Right cardiac atrium (tissue), 5 donors: ENCODE measurements at regions not wholly inside any gene's neighbourhood (a gene's known extent, or its start where the extent isn't known, plus 50 kb on each side); places are given as distances from the start of the nearest gene placed in this dataset.

Experiments used
- ATAC-seq, 2 donors: fragments of 200-7000 bp; cut with Tn5 transposase; one replicate each; pipeline versions ENCODE4 v1.8.0 to v1.9.1; 2020; ENCODE audit warnings: moderate library complexity in 2 of 2, mild to moderate bottlenecking in 1 of 2
- DNase-seq, 3 donors: peaks; one replicate each; pipeline ENCODE4 v3.0.0-alpha.2; 2020
- H3K27ac ChIP-seq: one replicate; pipeline ENCODE4 v1.5.1; 2013; ENCODE audit warnings: mild to moderate bottlenecking, low read length, control low read depth, moderate library complexity
- H3K27me3 ChIP-seq: one replicate; pipeline ENCODE4 v1.6.1; 2013; ENCODE audit not compliant: control insufficient read depth, insufficient read depth
- H3K4me1 ChIP-seq: one replicate; pipeline ENCODE4 v1.6.1; 2013; ENCODE audit warnings: low read length; ENCODE audit not compliant: control insufficient read depth, insufficient read depth
- H3K4me3 ChIP-seq: one replicate; pipeline ENCODE4 v1.5.1; 2013; ENCODE audit warnings: low read length, control low read depth
- H3K9me3 ChIP-seq: one replicate; pipeline ENCODE4 v1.6.1; 2013; ENCODE audit warnings: low read length; ENCODE audit not compliant: control insufficient read depth
- WGBS: extraction: QIAGEN DNeasy Blood & Tissue Kit; methylation state at CpG from one replicate; pipeline ENCODE4 v1.1.7; 2013; 5-methylcytosine and 5-hydroxymethylcytosine counted together
- intact Hi-C, 4 donors: fragments of 100-400 bp; cut with DNase I; formaldehyde crosslinking; loops; one replicate each; pipeline versions ENCODE4 v1.11.0 to v1.14.0; 2022 to 2023
- donor health status: healthy with polysubstance abuse.
- donor health status: DM: no; HTN: yes; CAD: no.
- donor health status: DM: no; HTN: no; CAD: no.
- donor health status: DM: no; HTN: yes; CAD: no; lungs with severe emphysema.
- donor health status: DM: yes; HTN: yes; CAD: no.

DNA sequence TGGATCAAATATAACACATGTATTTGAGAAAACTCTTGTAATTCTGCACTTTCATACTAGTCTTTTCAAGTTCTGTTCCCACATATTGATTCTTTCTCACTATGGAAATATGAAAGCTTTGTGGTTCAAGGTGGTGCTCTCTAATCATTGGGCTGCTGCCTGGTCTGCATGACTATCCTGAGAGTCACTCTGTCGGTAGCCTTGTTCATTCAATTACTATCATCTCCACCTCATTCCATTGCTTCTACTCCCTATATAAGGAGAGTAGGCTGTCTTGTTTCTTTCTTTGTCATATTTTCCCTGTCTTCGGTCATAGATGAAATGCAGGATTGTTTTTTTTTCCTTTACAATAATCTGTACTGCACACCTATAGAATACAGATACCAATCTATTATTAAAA lies 341.4 kb upstream of the ACTBL2 start:
- WGBS: 91% methylated on average over 2 of the region's 2 CpGs
- H3K27me3 ChIP-seq: no peaks in the 10 kb centered on the region
- ATAC-seq (no peak), DNase-seq (no peak)
- no peak overlapping the region for H3K27ac ChIP-seq
- H3K4me1 ChIP-seq: no peaks in the 10 kb centered on the region
- H3K9me3 ChIP-seq: no peaks in the 10 kb centered on the region
- intact Hi-C loops: no loop called here
- H3K4me3 ChIP-seq: no peak overlapping the region

DNA sequence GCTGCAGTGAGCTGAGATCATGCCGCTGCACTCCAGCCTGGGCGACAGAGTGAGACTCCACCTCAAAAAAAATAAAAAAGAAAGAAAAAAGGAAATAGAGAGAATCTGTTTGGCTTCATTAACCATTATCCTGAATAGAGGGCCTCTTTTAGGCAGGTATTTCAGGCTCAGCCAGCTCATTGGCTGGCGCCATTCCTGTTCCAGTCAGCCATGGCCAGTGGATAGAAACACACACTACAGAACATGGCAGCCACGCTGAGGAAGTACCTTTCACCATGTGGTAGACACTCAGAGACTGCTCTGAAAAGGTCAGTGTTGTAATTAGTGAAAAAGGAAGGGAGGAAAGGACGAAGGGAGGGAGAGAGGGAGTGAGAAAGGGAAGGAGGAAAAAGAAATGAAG lies 340.0 kb upstream of the ACTBL2 start:
- H3K27ac ChIP-seq: no peak overlapping the region
- 91% methylated on average over 5 of the region's 5 CpGs for WGBS
- no peaks in the 10 kb centered on the region for H3K9me3 ChIP-seq
- intact Hi-C loops: no loop called here
- DNase-seq: no peak
- no peaks in the 10 kb centered on the region for H3K27me3 ChIP-seq
- H3K4me3 ChIP-seq: no peak overlapping the region
- no peak for ATAC-seq
- no peaks in the 10 kb centered on the region for H3K4me1 ChIP-seq

DNA sequence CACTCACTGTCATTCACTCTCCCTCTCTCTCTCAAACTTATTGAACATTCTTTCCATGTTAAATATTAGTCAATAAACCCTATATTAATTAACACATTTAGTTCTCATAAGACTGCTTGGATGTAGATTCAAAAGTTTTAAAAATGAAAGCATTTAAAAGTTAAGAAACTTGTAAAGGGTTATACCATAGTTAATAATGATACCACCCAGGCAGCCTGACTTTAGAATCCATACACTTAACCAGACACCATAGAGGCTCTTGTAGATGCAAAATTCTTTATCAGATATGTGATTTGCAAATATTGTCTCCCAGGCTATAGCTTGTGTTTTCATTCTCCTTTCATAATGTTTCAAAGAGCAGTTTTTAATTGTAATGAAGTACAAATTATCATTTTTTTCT lies 335.8 kb upstream of the ACTBL2 start:
- Histone ChIP-seq H3K4me1 (peaks cover 6% of the 10 kb centered on the region), H3K9me3 (no peaks in the 10 kb centered on the region), H3K27me3 (no peaks in the 10 kb centered on the region), H3K4me3 (no peak overlapping the region), H3K27ac (no peak overlapping the region)
- intact Hi-C loops: no loop called here
- DNase-seq: no peak
- no peak for ATAC-seq

DNA sequence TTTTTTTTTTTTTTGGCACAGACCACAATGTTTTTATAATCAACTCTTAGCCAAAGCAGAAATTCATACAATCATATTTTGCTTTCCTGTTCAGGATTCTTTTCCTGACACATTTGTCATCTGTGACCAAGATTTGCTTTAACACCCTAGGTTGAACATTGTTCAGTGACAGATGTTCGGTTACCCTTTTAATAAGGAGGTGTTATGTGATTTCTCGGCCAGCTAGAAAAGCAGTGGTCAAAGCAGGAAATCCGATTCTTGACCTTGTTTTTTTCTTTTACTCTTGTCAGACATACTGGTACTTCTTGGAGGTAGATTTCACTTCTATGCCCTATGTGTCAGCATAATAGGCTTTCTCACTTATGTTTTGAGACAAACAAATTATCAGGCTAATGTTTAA lies 335.3 kb upstream of the ACTBL2 start:
- no peaks in the 10 kb centered on the region for H3K9me3 ChIP-seq
- 46% methylated on average over 3 of the region's 3 CpGs for WGBS
- no peak overlapping the region for H3K4me3 ChIP-seq
- intact Hi-C loops: no loop called here
- no peaks in the 10 kb centered on the region for H3K27me3 ChIP-seq
- peaks cover 6% of the 10 kb centered on the region for H3K4me1 ChIP-seq
- ATAC-seq (no peak), DNase-seq (no peak)
- no peak overlapping the region for H3K27ac ChIP-seq

DNA sequence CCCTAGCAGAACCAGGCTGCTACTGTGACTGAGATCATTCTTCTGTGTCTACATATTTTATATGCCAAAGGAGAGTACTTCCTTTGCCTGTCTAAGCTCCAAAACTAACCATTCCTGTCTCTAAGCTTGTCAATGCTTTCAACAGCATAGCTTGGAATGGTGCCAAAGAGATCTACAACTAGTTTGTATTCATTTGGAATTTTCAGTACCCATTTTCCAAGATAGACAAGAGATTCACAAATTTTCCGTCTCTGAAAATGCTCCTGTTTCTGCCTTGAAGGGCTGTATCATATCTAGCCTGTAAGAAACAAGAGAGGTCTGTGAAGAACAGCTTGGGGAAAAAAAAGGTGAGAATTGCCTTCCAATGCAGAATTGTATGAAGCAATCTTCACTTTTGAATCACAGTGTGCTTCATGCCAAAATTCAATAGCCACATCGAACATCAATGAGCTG lies 334.4 kb upstream of the ACTBL2 start:
- H3K27me3 ChIP-seq: no peaks in the 10 kb centered on the region
- intact Hi-C loops: no loop called here
- peaks cover 6% of the 10 kb centered on the region for H3K4me1 ChIP-seq
- H3K4me3 ChIP-seq: no peak overlapping the region
- no peaks in the 10 kb centered on the region for H3K9me3 ChIP-seq
- DNase-seq (no peak), ATAC-seq (no peak)
- H3K27ac ChIP-seq: no peak overlapping the region
- WGBS: 55% methylated on average over 2 of the region's 2 CpGs

DNA sequence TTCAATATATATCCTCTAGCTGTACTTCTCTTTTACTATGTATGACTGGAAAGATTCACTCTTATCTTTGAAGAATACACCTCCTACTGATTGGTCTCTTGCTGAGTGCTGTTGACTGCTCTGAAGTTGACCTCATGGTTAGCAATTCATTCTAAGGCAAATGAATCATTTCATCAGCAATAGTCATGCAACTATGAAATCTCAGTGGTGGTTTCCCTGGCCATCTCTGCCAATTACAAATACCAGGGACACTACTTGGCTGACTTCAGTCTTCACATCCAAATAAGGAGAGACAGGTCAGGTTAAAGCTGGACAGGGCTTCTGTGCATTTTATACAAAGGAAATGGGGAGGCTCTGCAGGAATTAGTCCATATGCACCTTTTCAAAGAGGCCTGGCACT lies 333.5 kb upstream of the ACTBL2 start:
- DNase-seq (no peak), ATAC-seq (peak; percentile 46 to 65)
- no peaks in the 10 kb centered on the region for H3K9me3 ChIP-seq
- H3K27ac ChIP-seq: no peak overlapping the region
- no peaks in the 10 kb centered on the region for H3K27me3 ChIP-seq
- H3K4me3 ChIP-seq: no peak overlapping the region
- intact Hi-C loops: no loop called here
- peaks cover 6% of the 10 kb centered on the region for H3K4me1 ChIP-seq

DNA sequence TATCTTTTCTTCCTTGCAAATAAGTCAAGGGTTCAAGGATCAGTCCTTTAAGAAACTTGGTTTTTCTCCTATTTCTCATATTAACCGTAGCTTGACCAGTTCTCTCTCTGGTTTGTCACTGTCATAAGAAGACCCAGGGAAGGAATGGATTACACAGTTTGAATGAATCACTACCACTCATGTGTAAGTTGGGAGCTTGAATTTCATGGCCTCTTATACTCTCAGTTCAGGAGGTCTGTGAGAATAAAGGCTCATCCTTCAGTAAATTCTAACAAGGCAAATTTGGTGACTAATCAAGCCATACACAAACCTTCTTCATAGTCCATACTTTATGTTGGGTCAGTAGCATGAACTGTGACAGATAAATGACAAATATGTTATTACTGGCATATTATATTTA lies 323.1 kb upstream of the ACTBL2 start:
- 99% methylated on average over 1 of the region's 1 CpG for WGBS
- intact Hi-C loops: no loop called here
- H3K4me3 ChIP-seq: no peak overlapping the region
- no peaks in the 10 kb centered on the region for H3K9me3 ChIP-seq
- no peaks in the 10 kb centered on the region for H3K4me1 ChIP-seq
- ATAC-seq: no peak
- no peak overlapping the region for H3K27ac ChIP-seq
- DNase-seq: no peak
- H3K27me3 ChIP-seq: no peaks in the 10 kb centered on the region

DNA sequence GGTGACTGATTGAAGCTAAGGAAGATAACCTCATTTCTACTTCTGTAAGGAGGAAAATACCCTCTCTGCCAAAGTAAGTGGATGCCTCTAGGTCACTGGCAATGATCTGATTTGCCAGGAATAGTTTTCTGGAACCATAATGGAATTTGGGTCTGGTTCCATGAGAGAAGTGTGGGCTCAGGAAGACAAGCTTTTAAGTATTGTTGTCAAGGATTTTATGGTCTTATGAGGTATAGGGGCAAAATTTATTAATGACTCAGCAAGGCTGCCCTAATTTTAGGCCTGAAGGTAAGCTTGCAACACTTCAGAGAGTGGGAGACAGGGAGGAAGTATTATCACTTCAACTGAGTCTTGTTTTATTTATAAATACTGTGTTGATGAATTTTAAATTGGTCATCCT lies 322.6 kb upstream of the ACTBL2 start:
- Histone ChIP-seq H3K4me1 (no peaks in the 10 kb centered on the region), H3K27ac (no peak overlapping the region), H3K4me3 (no peak overlapping the region), H3K27me3 (no peaks in the 10 kb centered on the region), H3K9me3 (no peaks in the 10 kb centered on the region)
- DNase-seq: no peak
- no peak for ATAC-seq
- intact Hi-C loops: no loop called here

DNA sequence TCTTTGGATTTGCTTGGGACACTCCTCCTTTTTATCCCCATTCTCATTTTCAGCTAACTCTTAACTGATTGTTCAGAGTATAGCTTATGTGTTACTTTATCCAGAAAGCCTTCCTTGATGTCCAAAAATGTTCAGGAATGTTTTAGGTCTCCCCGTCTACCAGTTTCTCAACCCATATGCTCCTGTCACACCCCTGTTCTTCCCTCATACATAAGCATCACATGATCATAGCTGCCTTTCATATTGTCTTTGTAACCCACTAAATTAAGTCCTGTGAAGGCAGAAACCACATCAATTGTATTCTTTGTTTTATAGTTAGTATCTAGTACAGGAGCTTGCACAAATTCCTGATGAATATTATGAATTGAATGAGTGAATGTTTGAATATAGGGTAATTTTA lies 321.9 kb upstream of the ACTBL2 start:
- H3K27ac ChIP-seq: no peak overlapping the region
- H3K4me3 ChIP-seq: no peak overlapping the region
- no peaks in the 10 kb centered on the region for H3K27me3 ChIP-seq
- DNase-seq: no peak
- intact Hi-C loops: no loop called here
- ATAC-seq: no peak
- WGBS: 95% methylated on average over 1 of the region's 1 CpG
- H3K4me1 ChIP-seq: no peaks in the 10 kb centered on the region
- no peaks in the 10 kb centered on the region for H3K9me3 ChIP-seq

DNA sequence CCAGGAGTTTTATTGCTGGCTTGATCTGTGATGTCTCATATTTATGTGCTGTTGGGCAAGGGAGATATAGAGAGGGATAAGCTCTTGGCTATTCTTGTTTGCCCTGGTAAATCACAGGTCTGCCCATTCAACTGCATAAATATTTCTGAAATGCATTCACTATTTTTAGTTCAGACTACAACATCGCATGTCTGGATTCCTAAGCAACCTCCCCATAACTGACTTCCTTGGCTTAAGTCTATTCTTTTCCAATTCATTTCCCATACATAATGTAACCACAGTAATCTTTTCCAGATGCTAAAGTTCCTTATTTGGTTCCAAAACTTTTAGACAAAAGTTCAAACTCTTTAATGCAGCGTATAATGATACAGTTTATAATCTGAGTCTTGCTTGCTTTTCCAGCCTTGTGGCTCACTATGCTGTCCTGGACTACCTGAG lies 321.4 kb upstream of the ACTBL2 start:
- ATAC-seq: no peak
- no peaks in the 10 kb centered on the region for H3K27me3 ChIP-seq
- H3K4me3 ChIP-seq: no peak overlapping the region
- H3K27ac ChIP-seq: no peak overlapping the region
- intact Hi-C loops: no loop called here
- DNase-seq: no peak
- H3K9me3 ChIP-seq: no peaks in the 10 kb centered on the region
- 50% methylated on average over 2 of the region's 2 CpGs for WGBS
- no peaks in the 10 kb centered on the region for H3K4me1 ChIP-seq

DNA sequence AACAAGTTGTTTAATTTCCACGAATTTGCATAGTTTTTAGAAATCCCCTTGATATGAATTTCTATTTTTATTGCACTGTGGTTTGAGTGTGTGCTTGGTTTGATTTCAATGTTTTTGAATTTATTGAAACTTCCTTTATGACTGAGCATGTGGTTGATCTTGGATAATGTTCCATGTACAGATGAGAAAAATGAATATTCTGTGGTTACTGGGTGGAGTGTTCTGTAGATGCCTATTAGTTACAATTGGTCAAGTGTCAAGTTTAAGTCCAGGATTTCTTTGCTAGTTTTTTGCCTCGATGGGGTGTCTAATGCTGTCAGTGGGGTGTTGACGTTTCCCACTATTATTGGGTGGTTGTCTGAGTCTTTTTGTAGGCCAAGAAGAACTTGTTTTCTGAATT lies 319.5 kb upstream of the ACTBL2 start:
- intact Hi-C loops: no loop called here
- Histone ChIP-seq H3K4me3 (no peak overlapping the region), H3K4me1 (no peaks in the 10 kb centered on the region), H3K27me3 (no peaks in the 10 kb centered on the region), H3K9me3 (no peaks in the 10 kb centered on the region), H3K27ac (no peak overlapping the region)
- no peak for ATAC-seq
- DNase-seq: no peak
- WGBS: 79% methylated on average over 3 of the region's 3 CpGs

DNA sequence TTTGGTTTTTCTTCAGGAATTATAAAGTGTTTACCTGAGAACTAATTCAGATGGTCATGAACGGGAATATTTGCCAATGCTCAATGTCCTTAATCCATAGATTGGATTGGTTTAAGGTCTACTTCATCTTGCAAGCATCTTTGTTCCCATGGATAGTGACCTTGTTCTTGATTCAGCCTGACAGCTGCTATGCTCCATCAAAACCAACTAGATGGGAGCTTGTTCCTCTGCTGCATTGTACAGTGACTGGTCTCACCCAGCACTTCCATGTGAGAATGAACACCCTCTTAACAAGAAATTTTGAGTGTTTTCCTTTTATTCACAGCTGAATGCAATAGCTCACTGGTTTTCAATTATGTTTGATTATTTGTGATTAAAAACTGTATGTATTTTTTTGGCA lies 312.6 kb upstream of the ACTBL2 start:
- Histone ChIP-seq H3K4me1 (peaks cover 1% of the 10 kb centered on the region), H3K4me3 (no peak overlapping the region), H3K27ac (no peak overlapping the region), H3K27me3 (no peaks in the 10 kb centered on the region), H3K9me3 (no peaks in the 10 kb centered on the region)
- ATAC-seq (no peak), DNase-seq (no peak)
- intact Hi-C loops: no loop called here
- 97% methylated on average over 1 of the region's 1 CpG for WGBS
